ENCODE measurements at regions not wholly inside any gene's neighbourhood (a gene's known extent, or its start where the extent isn't known, plus 50 kb on each side); places are given as distances from the start of the nearest gene placed in this dataset.

DNA sequence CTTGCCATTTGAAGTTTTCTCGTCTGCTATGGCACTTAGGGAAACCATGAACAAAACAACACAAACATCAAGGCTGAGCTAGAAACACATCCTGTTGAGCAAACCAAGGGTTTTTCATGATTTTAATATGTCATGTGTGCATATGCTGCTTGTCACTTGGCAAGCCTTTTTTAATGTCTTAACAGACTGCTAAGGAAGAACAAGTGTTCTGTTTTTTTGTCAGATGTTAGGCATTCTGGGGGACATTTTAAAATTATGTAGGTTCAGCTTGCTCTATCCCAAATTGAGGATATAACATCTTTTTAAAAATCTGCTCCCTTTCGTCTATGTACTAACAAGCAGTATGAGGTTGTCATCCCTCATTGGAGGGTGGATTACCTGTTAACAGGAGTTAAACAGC, 150.3 kb downstream of the HTR1A start:
- peaks cover 4% of the 10 kb centered on the region for H3K27me3 Mint-ChIP-seq (ENCODE audit: low read depth)
- peaks cover 34% of the 10 kb centered on the region for H3K9me3 Mint-ChIP-seq
- no peak overlapping the region for H3K4me3 Mint-ChIP-seq
- H3K36me3 Mint-ChIP-seq = peaks cover 17% of the 10 kb centered on the region
- DNase-seq (ENCODE audit: low spot score) (no peak), ATAC-seq (no peak)
- H3K4me1 Mint-ChIP-seq = no peaks in the 10 kb centered on the region
- POLR2A ChIA-PET = no interaction called here
- CTCF ChIA-PET = no interaction called here
- H3K27ac Mint-ChIP-seq = no peak overlapping the region
- TF ChIP-seq SP1 (CRISPR knock-in tag; conservative IDR thresholded peaks at IDR 0.05) = no peak
- TF ChIP-seq, protein P1, sequence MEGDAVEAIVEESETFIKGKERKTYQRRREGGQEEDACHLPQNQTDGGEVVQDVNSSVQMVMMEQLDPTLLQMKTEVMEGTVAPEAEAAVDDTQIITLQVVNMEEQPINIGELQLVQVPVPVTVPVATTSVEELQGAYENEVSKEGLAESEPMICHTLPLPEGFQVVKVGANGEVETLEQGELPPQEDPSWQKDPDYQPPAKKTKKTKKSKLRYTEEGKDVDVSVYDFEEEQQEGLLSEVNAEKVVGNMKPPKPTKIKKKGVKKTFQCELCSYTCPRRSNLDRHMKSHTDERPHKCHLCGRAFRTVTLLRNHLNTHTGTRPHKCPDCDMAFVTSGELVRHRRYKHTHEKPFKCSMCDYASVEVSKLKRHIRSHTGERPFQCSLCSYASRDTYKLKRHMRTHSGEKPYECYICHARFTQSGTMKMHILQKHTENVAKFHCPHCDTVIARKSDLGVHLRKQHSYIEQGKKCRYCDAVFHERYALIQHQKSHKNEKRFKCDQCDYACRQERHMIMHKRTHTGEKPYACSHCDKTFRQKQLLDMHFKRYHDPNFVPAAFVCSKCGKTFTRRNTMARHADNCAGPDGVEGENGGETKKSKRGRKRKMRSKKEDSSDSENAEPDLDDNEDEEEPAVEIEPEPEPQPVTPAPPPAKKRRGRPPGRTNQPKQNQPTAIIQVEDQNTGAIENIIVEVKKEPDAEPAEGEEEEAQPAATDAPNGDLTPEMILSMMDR (IDR thresholded peaks at IDR 0.05) = no peak

DNA sequence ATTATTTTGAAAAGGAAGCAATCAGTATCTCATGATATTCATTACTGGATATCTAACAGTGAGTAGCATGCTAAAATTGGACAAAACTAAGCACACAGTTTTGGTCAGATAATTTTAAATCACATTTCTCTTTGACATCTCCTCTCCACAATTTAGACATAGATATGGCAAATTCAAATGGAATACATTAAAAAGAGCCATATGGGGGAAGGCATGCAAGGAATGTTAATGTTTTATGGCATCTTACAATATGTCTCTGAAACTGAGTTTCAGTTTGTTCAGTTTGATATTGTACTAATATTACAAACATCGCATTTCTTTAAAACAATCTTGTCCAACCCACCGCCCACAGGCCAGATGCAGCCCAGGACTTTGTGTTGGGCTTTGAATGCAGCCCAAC, 151.0 kb downstream of the HTR1A start:
- no peak for DNase-seq (ENCODE audit: low spot score)
- ChIA-PET CTCF (no interaction called here), POLR2A (no interaction called here)
- Mint-ChIP-seq H3K4me3 (no peak overlapping the region), H3K9me3 (peaks cover 31% of the 10 kb centered on the region), H3K27ac (no peak overlapping the region), H3K36me3 (peaks cover 14% of the 10 kb centered on the region), H3K4me1 (no peaks in the 10 kb centered on the region), H3K27me3 (ENCODE audit: low read depth) (peaks cover 4% of the 10 kb centered on the region)
- no peak for ATAC-seq
- TF ChIP-seq, protein P2, sequence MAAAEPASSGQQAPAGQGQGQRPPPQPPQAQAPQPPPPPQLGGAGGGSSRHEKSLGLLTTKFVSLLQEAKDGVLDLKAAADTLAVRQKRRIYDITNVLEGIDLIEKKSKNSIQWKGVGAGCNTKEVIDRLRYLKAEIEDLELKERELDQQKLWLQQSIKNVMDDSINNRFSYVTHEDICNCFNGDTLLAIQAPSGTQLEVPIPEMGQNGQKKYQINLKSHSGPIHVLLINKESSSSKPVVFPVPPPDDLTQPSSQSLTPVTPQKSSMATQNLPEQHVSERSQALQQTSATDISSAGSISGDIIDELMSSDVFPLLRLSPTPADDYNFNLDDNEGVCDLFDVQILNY (CRISPR knock-in tag; IDR thresholded peaks at IDR 0.05) = no peak
- TF ChIP-seq NR3C1 (CRISPR knock-in tag; conservative IDR thresholded peaks at IDR 0.05; ENCODE audit: low read depth) (no peak), ZNF396 (CRISPR knock-in tag; IDR thresholded peaks at IDR 0.05; ENCODE audit: borderline replicate concordance) (no peak), NFE2L1 (CRISPR knock-in tag; IDR thresholded peaks at IDR 0.05) (no peak)
- TF ChIP-seq, protein P3, sequence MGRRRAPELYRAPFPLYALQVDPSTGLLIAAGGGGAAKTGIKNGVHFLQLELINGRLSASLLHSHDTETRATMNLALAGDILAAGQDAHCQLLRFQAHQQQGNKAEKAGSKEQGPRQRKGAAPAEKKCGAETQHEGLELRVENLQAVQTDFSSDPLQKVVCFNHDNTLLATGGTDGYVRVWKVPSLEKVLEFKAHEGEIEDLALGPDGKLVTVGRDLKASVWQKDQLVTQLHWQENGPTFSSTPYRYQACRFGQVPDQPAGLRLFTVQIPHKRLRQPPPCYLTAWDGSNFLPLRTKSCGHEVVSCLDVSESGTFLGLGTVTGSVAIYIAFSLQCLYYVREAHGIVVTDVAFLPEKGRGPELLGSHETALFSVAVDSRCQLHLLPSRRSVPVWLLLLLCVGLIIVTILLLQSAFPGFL (CRISPR knock-in tag; IDR thresholded peaks at IDR 0.05; ENCODE audit: borderline replicate concordance) = no peak
- TF ChIP-seq, protein P4, sequence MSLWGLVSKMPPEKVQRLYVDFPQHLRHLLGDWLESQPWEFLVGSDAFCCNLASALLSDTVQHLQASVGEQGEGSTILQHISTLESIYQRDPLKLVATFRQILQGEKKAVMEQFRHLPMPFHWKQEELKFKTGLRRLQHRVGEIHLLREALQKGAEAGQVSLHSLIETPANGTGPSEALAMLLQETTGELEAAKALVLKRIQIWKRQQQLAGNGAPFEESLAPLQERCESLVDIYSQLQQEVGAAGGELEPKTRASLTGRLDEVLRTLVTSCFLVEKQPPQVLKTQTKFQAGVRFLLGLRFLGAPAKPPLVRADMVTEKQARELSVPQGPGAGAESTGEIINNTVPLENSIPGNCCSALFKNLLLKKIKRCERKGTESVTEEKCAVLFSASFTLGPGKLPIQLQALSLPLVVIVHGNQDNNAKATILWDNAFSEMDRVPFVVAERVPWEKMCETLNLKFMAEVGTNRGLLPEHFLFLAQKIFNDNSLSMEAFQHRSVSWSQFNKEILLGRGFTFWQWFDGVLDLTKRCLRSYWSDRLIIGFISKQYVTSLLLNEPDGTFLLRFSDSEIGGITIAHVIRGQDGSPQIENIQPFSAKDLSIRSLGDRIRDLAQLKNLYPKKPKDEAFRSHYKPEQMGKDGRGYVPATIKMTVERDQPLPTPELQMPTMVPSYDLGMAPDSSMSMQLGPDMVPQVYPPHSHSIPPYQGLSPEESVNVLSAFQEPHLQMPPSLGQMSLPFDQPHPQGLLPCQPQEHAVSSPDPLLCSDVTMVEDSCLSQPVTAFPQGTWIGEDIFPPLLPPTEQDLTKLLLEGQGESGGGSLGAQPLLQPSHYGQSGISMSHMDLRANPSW (CRISPR knock-in tag; conservative IDR thresholded peaks at IDR 0.05; ENCODE audit: low read depth) = no peak
- TF ChIP-seq, protein P5, sequence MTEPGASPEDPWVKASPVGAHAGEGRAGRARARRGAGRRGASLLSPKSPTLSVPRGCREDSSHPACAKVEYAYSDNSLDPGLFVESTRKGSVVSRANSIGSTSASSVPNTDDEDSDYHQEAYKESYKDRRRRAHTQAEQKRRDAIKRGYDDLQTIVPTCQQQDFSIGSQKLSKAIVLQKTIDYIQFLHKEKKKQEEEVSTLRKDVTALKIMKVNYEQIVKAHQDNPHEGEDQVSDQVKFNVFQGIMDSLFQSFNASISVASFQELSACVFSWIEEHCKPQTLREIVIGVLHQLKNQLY (CRISPR knock-in tag; IDR thresholded peaks at IDR 0.05) = no peak
- TF ChIP-seq, protein P6, sequence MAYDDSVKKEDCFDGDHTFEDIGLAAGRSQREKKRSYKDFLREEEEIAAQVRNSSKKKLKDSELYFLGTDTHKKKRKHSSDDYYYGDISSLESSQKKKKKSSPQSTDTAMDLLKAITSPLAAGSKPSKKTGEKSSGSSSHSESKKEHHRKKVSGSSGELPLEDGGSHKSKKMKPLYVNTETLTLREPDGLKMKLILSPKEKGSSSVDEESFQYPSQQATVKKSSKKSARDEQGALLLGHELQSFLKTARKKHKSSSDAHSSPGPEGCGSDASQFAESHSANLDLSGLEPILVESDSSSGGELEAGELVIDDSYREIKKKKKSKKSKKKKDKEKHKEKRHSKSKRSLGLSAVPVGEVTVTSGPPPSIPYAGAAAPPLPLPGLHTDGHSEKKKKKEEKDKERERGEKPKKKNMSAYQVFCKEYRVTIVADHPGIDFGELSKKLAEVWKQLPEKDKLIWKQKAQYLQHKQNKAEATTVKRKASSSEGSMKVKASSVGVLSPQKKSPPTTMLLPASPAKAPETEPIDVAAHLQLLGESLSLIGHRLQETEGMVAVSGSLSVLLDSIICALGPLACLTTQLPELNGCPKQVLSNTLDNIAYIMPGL (CRISPR knock-in tag; IDR thresholded peaks at IDR 0.05) = no peak
- TF ChIP-seq, protein P7, sequence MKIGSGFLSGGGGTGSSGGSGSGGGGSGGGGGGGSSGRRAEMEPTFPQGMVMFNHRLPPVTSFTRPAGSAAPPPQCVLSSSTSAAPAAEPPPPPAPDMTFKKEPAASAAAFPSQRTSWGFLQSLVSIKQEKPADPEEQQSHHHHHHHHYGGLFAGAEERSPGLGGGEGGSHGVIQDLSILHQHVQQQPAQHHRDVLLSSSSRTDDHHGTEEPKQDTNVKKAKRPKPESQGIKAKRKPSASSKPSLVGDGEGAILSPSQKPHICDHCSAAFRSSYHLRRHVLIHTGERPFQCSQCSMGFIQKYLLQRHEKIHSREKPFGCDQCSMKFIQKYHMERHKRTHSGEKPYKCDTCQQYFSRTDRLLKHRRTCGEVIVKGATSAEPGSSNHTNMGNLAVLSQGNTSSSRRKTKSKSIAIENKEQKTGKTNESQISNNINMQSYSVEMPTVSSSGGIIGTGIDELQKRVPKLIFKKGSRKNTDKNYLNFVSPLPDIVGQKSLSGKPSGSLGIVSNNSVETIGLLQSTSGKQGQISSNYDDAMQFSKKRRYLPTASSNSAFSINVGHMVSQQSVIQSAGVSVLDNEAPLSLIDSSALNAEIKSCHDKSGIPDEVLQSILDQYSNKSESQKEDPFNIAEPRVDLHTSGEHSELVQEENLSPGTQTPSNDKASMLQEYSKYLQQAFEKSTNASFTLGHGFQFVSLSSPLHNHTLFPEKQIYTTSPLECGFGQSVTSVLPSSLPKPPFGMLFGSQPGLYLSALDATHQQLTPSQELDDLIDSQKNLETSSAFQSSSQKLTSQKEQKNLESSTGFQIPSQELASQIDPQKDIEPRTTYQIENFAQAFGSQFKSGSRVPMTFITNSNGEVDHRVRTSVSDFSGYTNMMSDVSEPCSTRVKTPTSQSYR (CRISPR knock-in tag; IDR thresholded peaks at IDR 0.05) = no peak
